MM.1S (cell line): ENCODE measurements at regions not wholly inside any gene's neighbourhood (a gene's known extent, or its start where the extent isn't known, plus 50 kb on each side); places are given as distances from the start of the nearest gene placed in this dataset.

Experiments
- DNase-seq: peaks from one replicate; pipeline ENCODE4 v3.0.0-alpha.2; 2015
- H2AFZ ChIP-seq: fragments of 300-600 bp; sonication (generic); 2 replicates; pipeline ENCODE4 v1.6.0; 2016; ENCODE audit warnings: antibody characterized with exemption, low read length
- H3F3A ChIP-seq: fragments of 300-600 bp; sonication (generic); 2 replicates; pipeline ENCODE4 v1.6.1; 2016; ENCODE audit warnings: mild to moderate bottlenecking, antibody characterized with exemption, low read length, moderate library complexity, mixed read lengths; ENCODE audit not compliant: insufficient read depth
- H3K27ac ChIP-seq: fragments of 300-600 bp; sonication (generic); 2 replicates; pipeline ENCODE4 v1.5.1; 2016; ENCODE audit warnings: mild to moderate bottlenecking, low read length
- H3K27me3 ChIP-seq: fragments of 300-600 bp; sonication (generic); replicated peaks from 2 replicates; pipeline ENCODE4 v1.6.0; 2016; ENCODE audit warnings: low read length; ENCODE audit not compliant: insufficient read depth
- H3K36me3 ChIP-seq: fragments of 300-600 bp; sonication (generic); replicated peaks from 2 replicates; pipeline ENCODE4 v1.6.1; 2016; ENCODE audit warnings: mild to moderate bottlenecking, low read length, mixed read lengths; ENCODE audit not compliant: insufficient read depth
- H3K4me1 ChIP-seq: fragments of 300-600 bp; sonication (generic); 2 replicates; pipeline ENCODE4 v1.6.1; 2016; ENCODE audit warnings: low read length, mixed read lengths
- H3K4me2 ChIP-seq: fragments of 300-600 bp; sonication (generic); 2 replicates; pipeline ENCODE4 v1.6.0; 2016; ENCODE audit warnings: low read depth, low read length
- H3K4me3 ChIP-seq: fragments of 300-600 bp; sonication (generic); 2 replicates; pipeline ENCODE4 v1.5.1; 2016; ENCODE audit warnings: low read length, mixed read lengths
- H3K79me2 ChIP-seq: fragments of 300-600 bp; sonication (generic); 2 replicates; pipeline ENCODE4 v1.6.1; 2016; ENCODE audit warnings: mixed run types, low read length, mixed read lengths
- H3K9ac ChIP-seq: fragments of 300-600 bp; sonication (generic); 2 replicates; pipeline ENCODE4 v1.6.1; 2016; ENCODE audit warnings: low read length, mixed read lengths
- H3K9me2 ChIP-seq: fragments of 300-600 bp; sonication (generic); replicated peaks from 2 replicates; pipeline ENCODE4 v1.6.1; 2016; ENCODE audit warnings: mild to moderate bottlenecking, low read length, mixed read lengths; ENCODE audit not compliant: insufficient read depth
- H3K9me3 ChIP-seq: fragments of 300-600 bp; sonication (generic); replicated peaks from 2 replicates; pipeline ENCODE4 v1.6.1; 2016; ENCODE audit warnings: mild to moderate bottlenecking, low read length, mixed read lengths; ENCODE audit not compliant: insufficient read depth
- H4K20me1 ChIP-seq: fragments of 300-600 bp; sonication (generic); 2 replicates; pipeline ENCODE4 v1.6.1; 2016; ENCODE audit warnings: mild to moderate bottlenecking, low read length, moderate library complexity, mixed read lengths; ENCODE audit not compliant: insufficient read depth
- EZH2 ChIP-seq: fragments of 300-600 bp; sonication (generic); optimal IDR thresholded peaks from 2 replicates; pipeline ENCODE3; 2017; ENCODE audit warnings: low read depth, mild to moderate bottlenecking, antibody characterized with exemption, low read length, mixed read lengths
- EZH2phosphoT487 ChIP-seq: fragments of 300-600 bp; sonication (generic); IDR thresholded peaks from 2 replicates; pipeline ENCODE4 v1.6.1; 2018; ENCODE audit warnings: antibody characterized with exemption, low read length
- TF ChIP-seq, protein P1 (sequence below): fragments of 300-600 bp; sonication (generic); IDR thresholded peaks from 2 replicates; pipeline ENCODE4 v1.5.1; 2016; ENCODE audit warnings: antibody characterized with exemption, low read length, mixed read lengths

DNA sequence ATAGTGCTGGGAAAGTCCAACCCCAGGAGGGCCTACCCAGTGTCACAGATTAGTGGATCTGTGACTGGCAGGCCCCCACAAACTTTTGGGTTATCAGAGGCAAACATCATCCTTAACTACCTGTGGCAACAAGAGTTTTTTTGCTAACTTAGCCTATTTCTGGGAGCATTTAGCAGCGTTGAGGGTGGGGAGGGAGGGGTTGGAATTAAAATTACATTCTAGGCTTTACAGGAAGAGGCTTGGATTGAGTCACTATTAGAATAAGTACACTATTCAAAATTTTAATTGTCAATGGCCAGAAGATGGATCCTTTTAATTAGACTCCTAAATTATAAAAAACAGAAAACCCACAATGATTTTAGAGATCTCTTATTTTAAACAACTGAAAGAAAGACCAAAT, 267.9 kb upstream of the NPSR1 start:
- Histone ChIP-seq H2AFZ (no peak overlapping the region), H3K9ac (no peak overlapping the region), H3K4me3 (no peak overlapping the region), H3K9me3 (no peaks in the 10 kb centered on the region), H3K36me3 (no peaks in the 10 kb centered on the region), H3K27ac (no peak overlapping the region), H3K4me2 (no peak overlapping the region), H3K4me1 (no peaks in the 10 kb centered on the region), H3K79me2 (no peaks in the 10 kb centered on the region), H3F3A (no peaks in the 10 kb centered on the region), H3K27me3 (no peaks in the 10 kb centered on the region), H3K9me2 (no peaks in the 10 kb centered on the region), H4K20me1 (no peaks in the 10 kb centered on the region)
- TF ChIP-seq EZH2phosphoT487 (no peak), EZH2 (no peak)
- TF ChIP-seq, protein P1, sequence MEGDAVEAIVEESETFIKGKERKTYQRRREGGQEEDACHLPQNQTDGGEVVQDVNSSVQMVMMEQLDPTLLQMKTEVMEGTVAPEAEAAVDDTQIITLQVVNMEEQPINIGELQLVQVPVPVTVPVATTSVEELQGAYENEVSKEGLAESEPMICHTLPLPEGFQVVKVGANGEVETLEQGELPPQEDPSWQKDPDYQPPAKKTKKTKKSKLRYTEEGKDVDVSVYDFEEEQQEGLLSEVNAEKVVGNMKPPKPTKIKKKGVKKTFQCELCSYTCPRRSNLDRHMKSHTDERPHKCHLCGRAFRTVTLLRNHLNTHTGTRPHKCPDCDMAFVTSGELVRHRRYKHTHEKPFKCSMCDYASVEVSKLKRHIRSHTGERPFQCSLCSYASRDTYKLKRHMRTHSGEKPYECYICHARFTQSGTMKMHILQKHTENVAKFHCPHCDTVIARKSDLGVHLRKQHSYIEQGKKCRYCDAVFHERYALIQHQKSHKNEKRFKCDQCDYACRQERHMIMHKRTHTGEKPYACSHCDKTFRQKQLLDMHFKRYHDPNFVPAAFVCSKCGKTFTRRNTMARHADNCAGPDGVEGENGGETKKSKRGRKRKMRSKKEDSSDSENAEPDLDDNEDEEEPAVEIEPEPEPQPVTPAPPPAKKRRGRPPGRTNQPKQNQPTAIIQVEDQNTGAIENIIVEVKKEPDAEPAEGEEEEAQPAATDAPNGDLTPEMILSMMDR = no peak
- DNase-seq = no peak

DNA sequence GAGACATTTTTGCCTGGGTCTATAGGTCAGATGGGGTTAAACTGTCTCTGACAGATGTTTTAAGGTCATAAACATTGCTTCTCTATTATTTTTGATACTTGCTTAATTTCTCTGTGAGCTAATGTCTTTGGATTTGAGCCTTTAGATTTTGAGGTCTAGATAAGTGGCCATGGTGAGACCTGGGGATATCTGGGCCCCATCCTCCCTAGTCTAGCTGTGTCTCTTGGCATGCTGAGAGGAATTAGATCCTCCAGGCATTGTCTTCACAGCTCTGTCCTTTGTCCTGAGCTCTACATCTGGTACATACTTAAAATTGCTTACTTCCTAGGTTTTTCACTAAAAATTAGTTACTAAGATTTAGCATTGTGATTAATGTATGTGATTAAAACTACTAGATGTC, 265.0 kb upstream of the NPSR1 start:
- H3K27me3 ChIP-seq = no peaks in the 10 kb centered on the region
- H3F3A ChIP-seq = no peaks in the 10 kb centered on the region
- no peaks in the 10 kb centered on the region for H3K4me1 ChIP-seq
- TF ChIP-seq, protein P1 = no peak
- TF ChIP-seq EZH2 = no peak
- no peak for TF ChIP-seq EZH2phosphoT487
- no peak overlapping the region for H3K4me3 ChIP-seq
- H3K79me2 ChIP-seq = no peaks in the 10 kb centered on the region
- no peaks in the 10 kb centered on the region for H4K20me1 ChIP-seq
- no peaks in the 10 kb centered on the region for H3K9me2 ChIP-seq
- no peak overlapping the region for H3K4me2 ChIP-seq
- H2AFZ ChIP-seq = no peak overlapping the region
- H3K9me3 ChIP-seq = no peaks in the 10 kb centered on the region
- H3K9ac ChIP-seq = no peak overlapping the region
- H3K36me3 ChIP-seq = no peaks in the 10 kb centered on the region
- no peak overlapping the region for H3K27ac ChIP-seq
- no peak for DNase-seq

DNA sequence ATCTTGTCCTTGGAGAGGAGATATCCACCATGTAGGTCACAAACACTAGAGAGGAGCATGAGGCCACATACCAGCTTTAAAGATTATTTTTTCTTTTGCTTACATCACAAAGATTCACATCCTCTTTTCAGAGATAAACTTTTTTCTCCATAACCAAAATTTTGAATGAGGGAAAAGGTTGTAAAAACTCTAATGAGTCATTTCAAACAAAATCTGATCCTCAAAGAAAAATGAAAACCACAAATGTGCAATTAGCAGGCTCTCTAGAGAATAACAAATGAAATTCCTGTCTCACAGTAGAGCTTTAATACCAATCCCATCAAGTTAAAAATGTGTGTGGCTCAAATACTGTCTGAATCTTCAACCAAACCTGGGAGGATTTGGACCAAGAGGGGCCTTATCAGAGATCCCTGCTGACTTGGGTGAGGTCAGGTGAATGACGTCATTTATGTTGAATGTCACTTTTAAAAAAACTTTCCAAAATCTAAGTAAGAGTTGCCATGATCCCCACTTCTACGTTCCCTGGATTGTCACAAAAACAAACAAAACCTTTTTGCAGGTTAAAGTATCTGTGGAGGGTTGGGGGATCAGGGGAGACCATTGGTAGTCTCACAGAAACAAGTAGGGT, 261.5 kb upstream of the NPSR1 start:
- Histone ChIP-seq H3K27ac (no peak overlapping the region), H3K36me3 (no peaks in the 10 kb centered on the region), H3K4me1 (no peaks in the 10 kb centered on the region), H3K9ac (no peak overlapping the region), H3K27me3 (no peaks in the 10 kb centered on the region), H3K9me2 (no peaks in the 10 kb centered on the region), H4K20me1 (no peaks in the 10 kb centered on the region), H3F3A (no peaks in the 10 kb centered on the region), H2AFZ (no peak overlapping the region), H3K9me3 (no peaks in the 10 kb centered on the region), H3K4me2 (no peak overlapping the region), H3K4me3 (no peak overlapping the region), H3K79me2 (no peaks in the 10 kb centered on the region)
- no peak for TF ChIP-seq EZH2
- no peak for TF ChIP-seq EZH2phosphoT487
- TF ChIP-seq, protein P1 = no peak
- DNase-seq = no peak
